Activated CD4-positive, CD25-positive, alpha-beta regulatory T cell treated with anti-CD3 and anti-CD28 coated beads, Interleukin-2, amount 50 U/mL, for 72 hours (primary cell): ENCODE measurements at regions not wholly inside any gene's neighbourhood (a gene's known extent, or its start where the extent isn't known, plus 50 kb on each side); places are given as distances from the start of the nearest gene placed in this dataset.
"Not testable (repeated sequence)": the region's sequence is repeated elsewhere in the genome, so short reads cannot be mapped to it uniquely, and the experiment has no call there.

Source experiments
- DNase-seq: peaks from one replicate; pipeline ENCODE4 v3.0.0; 2021

DNA sequence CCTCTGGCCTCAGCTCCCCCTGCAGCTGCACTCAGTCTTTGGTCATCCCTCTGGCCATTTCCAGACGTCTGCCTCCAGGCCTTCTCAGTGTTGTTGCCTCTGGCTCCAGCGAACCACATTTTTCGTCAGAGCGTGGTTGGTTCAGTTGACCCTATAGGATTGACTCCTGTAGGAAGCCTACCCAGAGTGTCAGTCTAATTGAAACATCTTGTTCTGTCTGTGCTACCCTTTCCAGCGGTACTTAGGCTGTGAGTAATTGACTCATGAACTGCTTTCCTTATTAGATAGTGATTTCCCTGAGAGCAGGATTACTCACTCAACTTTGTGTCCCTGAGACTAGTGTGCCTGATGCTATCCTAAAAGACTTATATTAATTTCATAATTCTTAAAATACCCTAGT is 373.2 kb downstream of the ATP23 start:
- no peak for DNase-seq

DNA sequence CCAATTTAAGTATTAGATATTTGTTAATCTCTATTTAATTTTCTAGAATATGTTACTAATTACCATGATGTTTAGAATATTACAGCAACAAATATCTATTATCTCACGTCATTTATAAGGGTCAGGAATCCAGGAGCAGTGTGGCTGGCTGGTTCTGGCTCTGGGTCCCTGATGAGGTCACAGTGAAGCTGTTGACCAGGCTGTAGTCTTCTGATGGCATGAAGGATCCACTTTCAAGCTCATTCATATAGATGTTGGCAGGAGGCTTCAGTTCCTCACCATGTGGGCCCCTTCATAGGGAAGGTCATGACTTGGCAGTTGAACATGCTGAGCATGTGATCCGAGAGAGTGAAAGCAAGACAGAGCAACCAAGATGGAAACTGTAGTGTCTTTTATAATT is 375.6 kb downstream of the ATP23 start:
- no peak for DNase-seq

DNA sequence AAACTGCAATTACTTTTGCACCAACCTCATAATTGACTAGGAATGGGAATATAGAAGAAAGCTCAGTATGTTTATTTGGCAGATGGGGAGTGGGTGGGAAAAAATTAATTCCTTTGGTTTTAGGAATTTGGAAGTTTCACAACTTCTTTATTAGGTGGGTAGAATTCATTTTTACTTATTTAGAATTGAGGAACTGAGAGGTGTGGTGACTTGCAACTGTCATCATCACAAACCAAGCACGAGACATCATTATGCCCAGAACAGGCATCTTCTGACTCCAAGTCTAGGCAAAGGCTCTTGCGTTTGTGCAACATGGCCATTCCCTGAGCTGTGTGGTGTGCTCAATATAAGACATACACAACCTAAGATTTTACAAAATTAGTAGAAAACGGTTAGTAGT is 380.0 kb downstream of the ATP23 start:
- DNase-seq = no peak

DNA sequence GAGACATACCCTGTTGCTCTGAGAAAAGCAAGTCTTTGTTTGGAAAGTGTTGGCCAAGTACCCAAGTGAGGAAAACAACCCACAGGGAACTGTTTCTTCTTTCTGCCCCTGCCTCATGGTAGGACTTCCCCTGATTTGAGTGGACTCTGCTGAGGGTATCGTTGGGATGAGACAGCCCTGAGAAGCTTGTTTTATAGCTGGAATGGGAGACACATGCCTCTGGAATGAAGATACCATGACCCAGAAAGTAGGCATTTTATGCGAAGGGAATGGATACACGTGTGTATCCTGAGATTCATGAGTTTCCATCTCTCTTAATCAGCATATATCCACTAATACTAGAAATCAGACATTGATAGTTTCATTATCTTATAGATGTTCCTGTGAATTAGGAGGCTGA is 382.3 kb downstream of the ATP23 start:
- DNase-seq = no peak

DNA sequence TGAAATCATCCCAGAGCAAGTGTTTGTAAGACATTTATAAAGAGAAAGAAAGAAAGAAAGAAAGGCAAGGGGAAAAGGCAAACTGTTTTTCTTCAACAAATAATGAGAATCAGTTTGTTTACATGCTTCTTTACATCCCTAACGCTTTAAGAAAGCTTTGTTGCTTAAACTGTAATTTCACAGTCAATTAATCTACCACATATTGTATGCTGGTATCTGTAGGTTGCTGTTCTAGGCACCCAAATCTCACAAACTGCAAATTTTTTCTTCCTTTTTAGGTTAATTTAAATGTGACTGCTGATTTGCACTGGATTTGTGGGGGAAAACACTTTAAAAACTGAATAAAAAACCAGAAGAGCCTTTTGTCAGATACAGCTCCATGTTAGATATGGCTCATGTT is 384.2 kb downstream of the ATP23 start:
- DNase-seq = no peak

DNA sequence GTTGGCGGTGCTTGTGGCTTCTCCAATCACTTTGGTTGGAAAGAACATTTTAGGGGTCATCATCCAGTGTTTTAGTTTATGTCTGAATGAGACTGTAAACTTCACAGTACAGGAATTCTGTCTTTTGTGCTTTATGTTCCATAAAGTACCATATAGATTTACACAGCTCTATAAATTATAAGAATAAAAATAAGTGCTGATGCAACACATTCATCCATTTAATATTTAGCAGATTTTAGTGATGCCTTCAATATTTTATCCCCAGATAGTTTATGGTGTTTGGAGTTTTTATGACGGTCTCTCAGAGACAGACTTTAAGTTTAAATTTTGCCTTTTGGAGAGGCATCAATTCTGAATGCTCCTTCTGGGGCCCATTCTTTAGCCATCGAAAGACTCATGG is 385.2 kb downstream of the ATP23 start:
- no peak for DNase-seq

DNA sequence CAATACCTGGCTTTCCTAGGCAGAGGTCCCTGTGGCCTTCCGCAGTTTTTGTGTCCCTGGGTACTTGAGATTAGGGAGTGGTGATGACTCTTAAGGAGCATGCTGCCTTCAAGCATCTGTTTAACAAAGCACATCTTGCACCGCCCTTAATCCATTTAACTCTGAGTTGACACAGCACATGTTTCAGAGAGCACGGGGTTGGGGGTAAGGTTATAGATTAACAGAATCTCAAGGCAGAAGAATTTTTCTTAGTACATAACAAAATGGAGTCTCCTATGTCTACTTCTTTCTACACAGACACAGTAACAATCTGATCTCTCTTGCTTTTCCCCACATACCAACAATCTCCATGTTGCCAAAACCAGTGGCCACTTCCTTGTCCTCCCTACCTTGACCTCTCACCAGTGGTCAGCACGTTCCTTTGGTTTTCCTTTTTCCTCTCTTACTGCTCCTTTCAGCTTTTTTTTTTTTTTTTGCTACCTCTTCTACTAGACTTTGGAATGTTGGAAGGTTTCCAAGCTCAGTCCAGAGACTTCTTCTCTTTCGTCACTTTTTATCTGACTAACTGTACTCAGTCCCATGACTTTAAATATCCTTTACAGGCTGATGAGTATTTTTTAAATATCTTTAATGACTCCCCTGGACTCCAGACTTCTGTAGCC is 395.3 kb downstream of the ATP23 start:
- not testable (repeated sequence) for DNase-seq

DNA sequence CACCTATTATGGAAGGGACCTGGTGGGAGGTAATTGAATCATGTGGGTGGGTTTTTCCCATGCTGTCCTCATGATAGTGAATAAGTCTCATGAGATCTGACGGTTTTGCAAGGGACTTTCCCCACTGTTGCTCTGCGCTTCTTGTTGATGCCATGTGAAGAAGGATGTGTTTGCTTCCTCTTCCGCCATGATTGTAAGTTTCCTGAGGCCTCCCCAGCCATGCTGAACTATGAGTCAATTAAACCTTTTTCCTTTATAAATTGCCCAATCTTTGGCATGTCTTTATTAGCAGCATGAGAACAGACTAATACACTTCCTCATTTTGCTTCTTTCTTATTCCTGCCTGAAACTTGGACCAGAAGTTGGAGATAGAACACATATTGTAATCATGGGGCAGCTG is 396.2 kb downstream of the ATP23 start:
- DNase-seq = not testable (repeated sequence)

DNA sequence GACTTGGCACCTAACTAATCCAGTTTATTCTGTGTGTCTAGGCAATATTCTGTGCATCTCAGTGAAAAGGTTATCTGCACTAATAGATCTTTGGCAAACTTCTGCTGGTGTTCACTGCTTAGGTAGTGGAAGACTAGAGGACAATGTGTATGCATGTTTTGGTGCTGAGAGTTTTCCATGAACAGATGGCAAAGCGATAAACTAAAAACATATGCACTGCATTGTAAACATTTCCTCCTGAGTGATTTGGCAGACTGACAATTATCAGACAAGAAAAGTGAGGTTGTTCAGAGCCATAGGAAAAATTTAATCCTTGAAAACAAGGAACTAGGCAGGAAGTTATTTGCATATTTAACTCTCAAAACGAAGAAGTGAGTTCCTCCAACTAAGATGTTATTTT is 400.4 kb downstream of the ATP23 start:
- no peak for DNase-seq

DNA sequence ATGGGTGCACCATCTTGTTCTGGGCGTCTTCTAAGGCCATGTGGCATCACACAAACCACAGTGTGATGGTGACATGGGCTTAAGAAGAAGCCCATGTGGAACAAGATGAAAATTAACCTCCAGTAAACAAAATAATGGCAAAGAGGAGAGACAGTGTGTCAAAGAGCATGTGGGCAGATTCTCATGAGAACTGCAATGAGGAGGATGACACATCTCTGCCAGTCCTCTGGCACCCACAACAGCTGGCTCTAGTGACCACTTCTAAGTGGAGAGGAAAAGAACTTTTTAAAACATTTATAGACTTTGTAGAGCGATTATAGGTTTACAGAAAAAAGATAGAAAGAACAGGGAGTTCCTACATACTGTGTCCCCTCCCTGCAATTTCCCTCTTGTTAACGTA is 401.4 kb downstream of the ATP23 start:
- no peak for DNase-seq

DNA sequence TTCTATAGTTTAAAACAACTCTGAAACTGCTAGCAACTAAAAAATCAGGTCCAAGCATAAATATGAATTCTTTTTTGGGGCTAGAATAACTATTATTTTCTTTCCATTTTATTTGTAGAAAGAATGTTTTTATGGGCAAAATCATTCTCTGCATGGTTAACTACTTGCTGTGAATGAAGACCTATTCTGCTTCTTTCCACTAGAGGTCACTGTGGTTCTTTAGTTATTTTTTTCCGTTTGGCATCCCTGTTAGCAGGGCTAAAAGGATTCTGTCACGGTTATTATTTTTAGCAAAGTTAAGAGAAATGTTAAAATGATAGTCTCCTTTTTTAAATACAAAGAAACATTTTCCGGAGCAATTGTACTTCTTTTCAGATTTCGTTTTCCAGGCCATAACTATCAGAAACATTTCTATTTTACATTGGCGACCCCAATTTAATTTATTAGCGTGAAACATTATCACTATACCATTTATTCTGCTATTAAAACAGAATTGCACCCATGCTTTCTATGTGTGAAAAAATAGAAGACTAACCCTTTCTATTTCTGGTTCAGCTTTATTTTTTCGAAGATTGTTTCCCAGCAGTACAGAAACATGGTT is 404.8 kb downstream of the ATP23 start:
- no peak for DNase-seq

DNA sequence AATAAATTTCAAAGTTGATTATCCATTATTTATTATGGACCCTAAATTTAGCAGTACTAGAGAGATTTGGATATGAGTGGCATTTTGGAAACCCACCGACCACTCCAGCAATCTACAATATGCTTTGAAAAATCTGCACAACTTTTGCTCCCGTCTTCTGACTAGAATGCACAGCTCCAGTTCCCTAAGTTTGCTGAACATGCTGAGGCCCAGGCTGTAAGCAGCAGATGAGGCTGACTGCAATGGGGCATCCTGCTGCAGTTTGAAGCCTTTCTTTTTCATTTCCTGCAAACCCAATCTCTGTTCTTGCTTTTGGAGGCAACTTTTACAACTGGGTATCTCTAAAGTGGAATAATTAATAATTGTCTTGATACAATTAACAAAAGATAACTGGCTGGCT is 405.8 kb downstream of the ATP23 start:
- no peak for DNase-seq

DNA sequence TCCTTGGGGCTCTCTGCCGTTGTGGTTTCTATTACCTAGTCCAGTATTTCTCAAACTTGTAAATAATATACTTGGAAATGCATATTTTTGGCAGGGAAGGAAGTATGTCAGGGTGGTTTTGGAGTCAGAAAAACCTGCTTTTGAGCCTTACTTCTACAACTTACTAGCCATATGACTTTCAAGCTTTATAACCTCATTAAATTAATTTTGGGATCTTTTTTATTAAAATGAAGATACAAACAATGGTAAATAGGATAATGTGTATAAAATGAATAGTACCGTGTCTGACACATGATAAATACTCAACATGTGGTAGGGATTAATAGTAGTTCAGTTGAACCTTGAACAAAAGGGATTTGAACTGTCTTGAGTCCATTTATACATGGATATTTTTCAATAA is 406.3 kb downstream of the ATP23 start:
- DNase-seq = no peak

DNA sequence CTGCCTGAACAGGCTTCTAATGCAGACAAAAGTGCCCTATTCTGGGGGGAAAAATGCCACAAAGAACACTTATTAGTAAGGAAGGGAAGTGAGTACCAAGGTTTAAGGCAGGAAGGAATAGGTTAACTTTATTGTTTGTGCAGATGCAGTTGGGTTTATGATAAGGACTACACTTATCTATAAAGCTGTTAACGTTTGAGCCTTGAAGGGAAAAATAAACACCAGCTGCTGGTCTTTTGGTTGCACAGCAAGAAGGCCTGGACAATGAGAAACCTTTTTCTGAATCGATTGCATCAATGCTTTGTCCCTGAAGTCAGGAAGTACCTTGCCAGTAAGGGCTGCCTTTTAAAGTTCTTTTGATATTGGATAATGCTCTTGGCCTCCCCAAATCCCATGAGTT is 407.8 kb downstream of the ATP23 start:
- DNase-seq = no peak

DNA sequence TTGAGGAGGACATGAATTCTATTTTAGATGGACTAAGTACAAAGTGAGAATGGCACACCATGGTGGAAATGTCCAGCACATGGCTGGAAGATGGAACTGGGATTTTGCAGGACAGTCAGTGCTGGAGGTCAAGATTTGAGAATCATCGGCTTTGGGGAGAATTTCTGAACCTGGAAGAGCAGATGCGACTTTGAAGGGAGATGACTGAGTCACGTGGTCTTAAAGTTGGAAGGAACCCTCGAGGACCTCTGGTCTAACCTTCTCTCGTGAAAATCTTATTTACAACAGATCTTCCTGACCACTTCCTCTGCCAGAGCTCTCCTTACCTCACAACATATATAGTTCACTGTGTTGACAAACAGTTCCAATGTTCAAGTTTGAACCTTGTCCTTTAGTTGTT is 415.4 kb downstream of the ATP23 start:
- no peak for DNase-seq

DNA sequence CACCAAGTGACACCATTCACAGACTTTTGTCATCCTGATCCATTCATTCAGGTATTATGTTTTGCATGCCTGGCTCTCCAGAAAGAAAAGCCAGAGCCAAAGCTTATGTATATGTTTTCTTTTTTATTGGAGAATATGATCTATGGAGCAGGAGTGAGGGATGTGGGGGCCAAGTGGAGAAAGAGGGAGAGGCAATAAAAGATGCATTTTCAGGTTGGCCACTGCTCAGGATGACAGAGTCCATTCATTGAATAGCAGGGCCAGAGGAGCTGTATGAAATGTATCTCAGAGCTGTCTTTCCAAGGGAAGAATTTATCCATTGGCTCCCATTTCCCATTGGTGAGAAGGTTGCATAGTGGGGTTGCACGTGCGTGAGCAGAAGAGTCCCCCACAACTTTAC is 416.1 kb downstream of the ATP23 start:
- DNase-seq = no peak

DNA sequence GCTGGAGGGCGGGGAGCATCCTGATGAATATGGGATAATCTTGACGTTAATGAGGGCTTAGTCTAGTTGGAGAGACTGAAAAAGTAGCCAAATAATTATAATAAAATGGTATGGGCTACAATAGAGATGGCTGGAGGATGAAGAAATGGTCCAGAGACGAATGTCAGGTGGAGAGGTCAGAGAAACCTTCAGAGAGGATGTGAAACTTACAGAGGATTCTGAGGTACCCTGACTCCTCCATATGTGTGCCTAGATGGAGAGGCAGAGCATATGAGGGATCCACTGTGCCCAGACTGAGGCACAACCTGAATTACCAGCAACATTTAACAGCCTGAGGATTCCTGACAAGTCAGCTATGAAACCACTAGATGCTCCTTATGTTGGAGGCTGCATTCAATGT is 417.0 kb downstream of the ATP23 start:
- DNase-seq = no peak

DNA sequence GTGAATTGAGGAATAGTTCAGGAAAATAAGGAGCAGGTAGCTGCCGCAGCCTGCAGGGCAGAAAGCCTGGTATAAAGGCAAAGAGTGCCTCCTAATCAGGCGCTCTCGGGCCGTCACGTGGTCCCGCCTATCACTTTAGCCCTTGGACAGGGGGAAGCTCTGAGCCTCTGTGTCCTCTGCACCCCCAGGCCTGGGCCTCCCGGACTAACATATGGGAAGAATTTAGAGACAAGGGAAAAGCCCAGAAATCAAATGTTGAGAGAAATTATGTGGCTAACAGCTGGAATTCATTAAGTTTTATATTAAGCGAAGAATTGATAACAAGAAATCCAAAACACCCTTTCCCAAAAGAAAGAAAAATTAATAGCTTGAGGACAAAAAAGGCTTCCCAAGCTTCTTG is 417.7 kb downstream of the ATP23 start:
- no peak for DNase-seq

DNA sequence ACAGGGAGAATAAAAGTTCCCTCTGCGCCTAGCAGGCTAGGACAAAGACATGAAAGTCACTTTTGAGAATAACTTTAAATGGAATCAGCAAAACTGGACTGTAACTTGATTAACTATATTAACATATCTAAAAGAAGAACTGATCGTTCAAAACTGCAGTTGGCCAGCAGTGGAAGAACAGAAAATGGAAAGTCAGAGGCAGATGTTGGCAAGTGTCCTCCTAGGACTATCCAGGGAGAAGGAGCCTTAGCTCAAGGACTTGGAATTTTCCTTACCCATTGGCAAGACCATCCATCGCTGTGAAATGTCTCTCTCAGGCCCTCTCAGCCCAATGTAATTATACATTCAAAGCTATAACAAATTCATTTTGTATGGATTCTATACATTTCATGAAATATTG is 419.7 kb downstream of the ATP23 start:
- DNase-seq = no peak

DNA sequence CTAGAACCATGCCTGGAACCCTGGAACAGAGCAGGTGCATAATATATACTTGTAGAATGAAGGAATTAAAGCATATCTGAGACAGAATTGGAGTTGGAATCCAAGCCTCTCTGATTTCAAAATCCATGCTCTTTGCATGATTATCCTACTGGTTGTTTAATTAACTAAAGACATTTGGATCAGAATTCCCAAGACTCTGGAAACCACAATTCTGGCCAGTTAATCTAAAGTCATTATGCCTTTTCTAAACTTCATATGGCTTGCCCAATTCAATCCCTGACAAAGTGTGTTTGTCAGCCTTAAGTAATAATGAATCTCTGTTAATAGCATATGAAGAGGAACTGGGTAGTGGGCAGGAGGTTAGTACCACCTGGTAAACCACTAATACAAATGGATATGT is 422.6 kb downstream of the ATP23 start:
- no peak for DNase-seq

DNA sequence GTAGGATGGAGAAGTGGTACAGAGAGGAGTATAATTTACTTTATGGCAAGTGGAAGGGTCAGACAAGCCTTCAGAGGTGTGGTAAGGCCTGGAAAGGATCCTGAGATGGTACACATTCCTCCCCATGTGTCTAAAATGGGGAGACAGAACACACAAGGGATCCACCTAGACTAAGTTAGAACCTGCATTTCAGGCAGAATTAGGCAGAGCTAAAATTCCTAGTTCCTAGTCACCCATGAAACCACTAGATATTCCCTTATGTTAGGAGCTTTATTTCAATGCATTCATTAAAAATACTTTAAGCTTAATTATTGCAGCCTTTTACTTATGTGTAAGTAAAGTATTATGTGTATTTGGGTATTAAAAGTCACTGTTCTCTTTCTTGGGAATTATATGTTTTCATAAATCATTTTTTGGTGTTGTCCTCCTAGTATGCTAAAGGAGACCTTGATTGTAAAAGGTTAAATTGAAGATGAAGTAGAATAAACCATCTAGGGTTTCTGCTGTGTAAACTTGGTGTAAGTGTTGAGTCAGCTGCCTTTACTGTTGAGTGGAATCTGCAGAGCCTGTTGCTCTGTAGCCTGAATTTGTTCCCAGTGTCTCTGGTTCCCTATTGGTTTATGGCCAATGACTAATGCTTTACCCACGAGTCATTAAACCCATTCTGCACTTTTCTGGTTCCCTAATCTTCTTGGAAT is 423.2 kb downstream of the ATP23 start:
- DNase-seq = no peak

DNA sequence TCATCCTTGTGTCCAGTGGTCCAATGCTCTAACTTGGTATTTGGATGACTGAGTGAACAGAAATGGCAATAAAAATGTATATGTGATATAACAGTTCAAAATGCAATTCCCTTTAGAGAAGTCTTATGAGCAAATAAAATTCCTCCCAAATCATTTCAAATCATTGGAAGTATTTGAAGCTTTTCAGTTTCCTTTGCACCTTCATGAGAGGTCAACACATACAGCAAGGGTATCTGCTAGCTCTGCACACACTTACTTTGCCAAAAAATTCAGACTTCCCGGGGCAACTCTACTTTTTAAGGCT is 423.7 kb downstream of the ATP23 start:
- DNase-seq = no peak

DNA sequence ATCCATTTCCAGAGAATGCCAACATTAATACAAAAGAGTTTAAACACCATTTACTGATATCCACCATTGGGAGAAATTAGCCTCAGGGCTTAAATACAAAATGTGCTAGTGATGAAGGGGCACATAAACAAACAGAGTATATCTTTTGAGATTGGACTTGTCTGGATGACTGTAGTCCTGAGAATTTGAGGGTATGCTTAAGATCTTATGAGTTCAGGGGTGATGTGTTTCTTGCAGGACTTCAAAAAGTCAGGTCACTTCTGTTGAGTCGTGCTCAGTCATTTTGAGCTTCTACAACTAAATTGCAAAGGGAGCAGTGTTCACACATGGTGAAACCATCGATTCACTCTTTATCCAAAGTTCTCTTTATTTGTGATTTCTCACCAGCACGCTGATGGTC is 425.7 kb downstream of the ATP23 start:
- DNase-seq = no peak

DNA sequence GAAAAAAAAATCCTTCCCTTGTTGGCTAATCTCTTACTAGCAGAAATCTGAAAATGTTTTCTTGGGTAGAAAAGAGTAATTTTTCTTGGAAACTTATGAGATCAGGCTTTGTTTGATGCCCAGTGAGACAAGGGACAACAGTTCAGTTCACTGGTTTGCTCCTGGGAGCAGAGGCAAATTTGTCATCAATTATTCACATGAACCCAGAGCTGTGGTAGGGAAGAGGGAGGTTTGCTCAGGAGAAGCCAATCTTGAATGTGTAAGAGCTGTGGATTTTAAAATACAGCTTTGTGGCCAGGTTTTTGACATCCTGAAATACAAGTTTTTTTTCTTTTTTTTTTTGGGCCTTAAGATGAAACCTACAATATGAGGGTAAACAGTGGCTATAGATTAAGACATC is 426.6 kb downstream of the ATP23 start:
- no peak for DNase-seq

DNA sequence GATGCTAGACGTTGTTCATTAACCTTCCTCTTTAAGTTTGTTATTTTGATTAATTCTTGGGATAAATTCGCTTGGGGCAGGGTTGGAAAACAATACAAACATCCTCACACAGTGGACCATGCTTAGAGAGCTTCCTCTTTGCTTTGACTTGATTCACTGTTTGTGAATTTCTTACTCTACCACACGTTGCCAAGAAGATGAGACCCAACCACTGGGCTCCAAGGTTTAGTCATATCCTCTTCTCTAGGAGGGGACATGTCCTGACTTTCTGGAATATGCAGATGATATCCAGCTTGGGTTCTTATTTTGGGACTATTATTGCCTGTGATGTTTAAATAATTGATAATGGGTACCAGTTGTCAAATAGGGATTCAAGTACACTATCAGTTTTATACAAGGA is 428.2 kb downstream of the ATP23 start:
- DNase-seq = no peak
